ENCODE measurements at regions not wholly inside any gene's neighbourhood (a gene's known extent, or its start where the extent isn't known, plus 50 kb on each side); places are given as distances from the start of the nearest gene placed in this dataset.

GRCh38 chr16:35447010-35447558 is 1987.7 kb downstream of the TP53TG3F start:
- no peak overlapping the region for H3K4me3 ChIP-seq (ENCODE audit: insufficient read depth, low read depth, low read length)
- H3K9me3 ChIP-seq (ENCODE audit: insufficient read depth, low read depth, low read length): peaks cover 40% of the 10 kb centered on the region
- H3K4me1 Mint-ChIP-seq (ENCODE audit: low read depth, unreplicated experiment): no peaks in the 10 kb centered on the region
- no peaks in the 10 kb centered on the region for H3K36me3 Mint-ChIP-seq (ENCODE audit: low read depth, unreplicated experiment)
- TF ChIP-seq EZH2 (IDR thresholded peaks at IDR 0.05; ENCODE audit: insufficient read depth, low read length): no peak
- TF ChIP-seq, protein P1, sequence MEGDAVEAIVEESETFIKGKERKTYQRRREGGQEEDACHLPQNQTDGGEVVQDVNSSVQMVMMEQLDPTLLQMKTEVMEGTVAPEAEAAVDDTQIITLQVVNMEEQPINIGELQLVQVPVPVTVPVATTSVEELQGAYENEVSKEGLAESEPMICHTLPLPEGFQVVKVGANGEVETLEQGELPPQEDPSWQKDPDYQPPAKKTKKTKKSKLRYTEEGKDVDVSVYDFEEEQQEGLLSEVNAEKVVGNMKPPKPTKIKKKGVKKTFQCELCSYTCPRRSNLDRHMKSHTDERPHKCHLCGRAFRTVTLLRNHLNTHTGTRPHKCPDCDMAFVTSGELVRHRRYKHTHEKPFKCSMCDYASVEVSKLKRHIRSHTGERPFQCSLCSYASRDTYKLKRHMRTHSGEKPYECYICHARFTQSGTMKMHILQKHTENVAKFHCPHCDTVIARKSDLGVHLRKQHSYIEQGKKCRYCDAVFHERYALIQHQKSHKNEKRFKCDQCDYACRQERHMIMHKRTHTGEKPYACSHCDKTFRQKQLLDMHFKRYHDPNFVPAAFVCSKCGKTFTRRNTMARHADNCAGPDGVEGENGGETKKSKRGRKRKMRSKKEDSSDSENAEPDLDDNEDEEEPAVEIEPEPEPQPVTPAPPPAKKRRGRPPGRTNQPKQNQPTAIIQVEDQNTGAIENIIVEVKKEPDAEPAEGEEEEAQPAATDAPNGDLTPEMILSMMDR (IDR thresholded peaks at IDR 0.05; ENCODE audit: insufficient read depth, low read depth, low read length): no peak
- no peak overlapping the region for H3K9ac ChIP-seq (ENCODE audit: low read length)
- H3K4me1 ChIP-seq (ENCODE audit: insufficient read depth, low read length): no peaks in the 10 kb centered on the region
- no peaks in the 10 kb centered on the region for H3K36me3 ChIP-seq (ENCODE audit: insufficient read depth, low read length)
- no peak overlapping the region for H3K27ac ChIP-seq (ENCODE audit: low read depth, low read length)
- H3K4me3 Mint-ChIP-seq (ENCODE audit: unreplicated experiment): no peak overlapping the region
- FAIRE-seq (no peak), DNase-seq (ENCODE audit: low read depth) (no peak)
- H2AFZ ChIP-seq (ENCODE audit: low read depth, low read length): no peak overlapping the region
- H4K20me1 ChIP-seq (ENCODE audit: insufficient read depth, low read length): no peaks in the 10 kb centered on the region
- peaks cover 36% of the 10 kb centered on the region for H3K9me3 Mint-ChIP-seq (ENCODE audit: unreplicated experiment)
- no peaks in the 10 kb centered on the region for H3K79me2 ChIP-seq (ENCODE audit: insufficient read depth, low read length)
- H3K27me3 Mint-ChIP-seq (ENCODE audit: low read depth, unreplicated experiment): no peaks in the 10 kb centered on the region
- no peak overlapping the region for H3K4me2 ChIP-seq (ENCODE audit: low read length)
- H3K27me3 ChIP-seq (ENCODE audit: insufficient read depth, low read length): no peaks in the 10 kb centered on the region
- H3K27ac Mint-ChIP-seq (ENCODE audit: unreplicated experiment): no peak overlapping the region

DNA sequence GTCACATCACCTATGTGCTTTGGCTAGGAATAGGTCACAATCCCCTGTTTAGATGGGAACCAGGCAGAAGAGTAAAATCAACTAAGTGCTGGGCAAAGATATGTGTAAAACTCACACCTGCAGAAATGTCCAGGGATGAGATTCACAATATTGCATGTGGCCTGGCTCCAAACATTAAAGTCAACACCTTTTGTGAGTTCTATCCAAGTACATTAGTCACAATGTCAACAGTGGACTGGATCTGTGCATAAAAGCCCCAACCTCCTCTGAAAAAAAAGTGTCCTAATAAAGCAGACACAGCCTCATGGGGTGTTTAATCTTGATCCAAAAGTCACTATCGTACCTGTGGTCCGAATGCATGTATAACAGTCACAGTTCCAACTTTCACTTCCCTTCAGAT is 1990.3 kb downstream of the TP53TG3F start:
- no peaks in the 10 kb centered on the region for H3K4me1 Mint-ChIP-seq (ENCODE audit: low read depth, unreplicated experiment)
- Histone ChIP-seq H3K79me2 (ENCODE audit: insufficient read depth, low read length) (no peaks in the 10 kb centered on the region), H2AFZ (ENCODE audit: low read depth, low read length) (no peak overlapping the region), H3K27ac (ENCODE audit: low read depth, low read length) (no peak overlapping the region), H3K4me3 (ENCODE audit: insufficient read depth, low read depth, low read length) (no peak overlapping the region), H3K9me3 (ENCODE audit: insufficient read depth, low read depth, low read length) (peaks cover 48% of the 10 kb centered on the region), H3K4me1 (ENCODE audit: insufficient read depth, low read length) (no peaks in the 10 kb centered on the region), H3K27me3 (ENCODE audit: insufficient read depth, low read length) (no peaks in the 10 kb centered on the region), H3K4me2 (ENCODE audit: low read length) (no peak overlapping the region), H4K20me1 (ENCODE audit: insufficient read depth, low read length) (no peaks in the 10 kb centered on the region), H3K9ac (ENCODE audit: low read length) (no peak overlapping the region), H3K36me3 (ENCODE audit: insufficient read depth, low read length) (no peaks in the 10 kb centered on the region)
- peaks cover 34% of the 10 kb centered on the region for H3K9me3 Mint-ChIP-seq (ENCODE audit: unreplicated experiment)
- H3K27ac Mint-ChIP-seq (ENCODE audit: unreplicated experiment): no peak overlapping the region
- no peak for DNase-seq (ENCODE audit: low read depth)
- FAIRE-seq: no peak
- H3K27me3 Mint-ChIP-seq (ENCODE audit: low read depth, unreplicated experiment): no peaks in the 10 kb centered on the region
- H3K36me3 Mint-ChIP-seq (ENCODE audit: low read depth, unreplicated experiment): no peaks in the 10 kb centered on the region
- TF ChIP-seq EZH2 (IDR thresholded peaks at IDR 0.05; ENCODE audit: insufficient read depth, low read length): no peak
- TF ChIP-seq, protein P1 (IDR thresholded peaks at IDR 0.05; ENCODE audit: insufficient read depth, low read depth, low read length): no peak
- no peak overlapping the region for H3K4me3 Mint-ChIP-seq (ENCODE audit: unreplicated experiment)

GRCh38 chr16:35450648-35451047 is 1991.2 kb downstream of the TP53TG3F start:
- H3K27ac Mint-ChIP-seq (ENCODE audit: unreplicated experiment): no peak overlapping the region
- Histone ChIP-seq H2AFZ (ENCODE audit: low read depth, low read length) (no peak overlapping the region), H3K27ac (ENCODE audit: low read depth, low read length) (no peak overlapping the region), H3K4me1 (ENCODE audit: insufficient read depth, low read length) (no peaks in the 10 kb centered on the region), H3K4me2 (ENCODE audit: low read length) (no peak overlapping the region), H4K20me1 (ENCODE audit: insufficient read depth, low read length) (no peaks in the 10 kb centered on the region), H3K4me3 (ENCODE audit: insufficient read depth, low read depth, low read length) (no peak overlapping the region), H3K9me3 (ENCODE audit: insufficient read depth, low read depth, low read length) (peaks cover 57% of the 10 kb centered on the region), H3K9ac (ENCODE audit: low read length) (no peak overlapping the region), H3K27me3 (ENCODE audit: insufficient read depth, low read length) (no peaks in the 10 kb centered on the region), H3K79me2 (ENCODE audit: insufficient read depth, low read length) (no peaks in the 10 kb centered on the region), H3K36me3 (ENCODE audit: insufficient read depth, low read length) (no peaks in the 10 kb centered on the region)
- no peak for TF ChIP-seq EZH2 (IDR thresholded peaks at IDR 0.05; ENCODE audit: insufficient read depth, low read length)
- TF ChIP-seq, protein P1 (IDR thresholded peaks at IDR 0.05; ENCODE audit: insufficient read depth, low read depth, low read length): no peak
- no peak overlapping the region for H3K4me3 Mint-ChIP-seq (ENCODE audit: unreplicated experiment)
- FAIRE-seq (no peak), DNase-seq (ENCODE audit: low read depth) (no peak)
- H3K36me3 Mint-ChIP-seq (ENCODE audit: low read depth, unreplicated experiment): no peaks in the 10 kb centered on the region
- H3K9me3 Mint-ChIP-seq (ENCODE audit: unreplicated experiment): peaks cover 37% of the 10 kb centered on the region
- no peaks in the 10 kb centered on the region for H3K27me3 Mint-ChIP-seq (ENCODE audit: low read depth, unreplicated experiment)
- H3K4me1 Mint-ChIP-seq (ENCODE audit: low read depth, unreplicated experiment): no peaks in the 10 kb centered on the region

Measured in astrocyte (in vitro differentiated cells and primary cell).